Mesendoderm (in vitro differentiated cells): ENCODE measurements at regions not wholly inside any gene's neighbourhood (a gene's known extent, or its start where the extent isn't known, plus 50 kb on each side); places are given as distances from the start of the nearest gene placed in this dataset.

Experiments used
- DNase-seq: peaks from one replicate; pipeline ENCODE4 v3.0.0; 2013
- H2AK5ac ChIP-seq: 2 replicates; pipeline ENCODE4 v1.6.1; 2013; ENCODE audit warnings: low read length, inconsistent platforms
- H2BK120ac ChIP-seq: 2 replicates; pipeline ENCODE4 v1.6.1; 2013; ENCODE audit warnings: low read depth, mild to moderate bottlenecking, low read length, moderate library complexity, mixed read lengths
- H2BK15ac ChIP-seq: replicated peaks from 2 replicates; pipeline ENCODE4 v1.6.1; 2013; ENCODE audit warnings: low read depth, mild to moderate bottlenecking, moderate library complexity
- H2BK5ac ChIP-seq: 2 replicates; pipeline ENCODE4 v1.6.1; 2013; ENCODE audit warnings: low read length, inconsistent platforms
- H3K18ac ChIP-seq: 2 replicates; pipeline ENCODE4 v1.6.1; 2013; ENCODE audit warnings: mild to moderate bottlenecking, low read length, mixed read lengths
- H3K23ac ChIP-seq: one replicate; pipeline ENCODE4 v1.6.1; 2013; ENCODE audit warnings: low read length
- H3K27ac ChIP-seq: 2 replicates; pipeline ENCODE4 v1.5.1; 2013; ENCODE audit warnings: low read depth, mild to moderate bottlenecking, inconsistent platforms, low read length, moderate library complexity
- H3K27me3 ChIP-seq: 2 replicates; pipeline ENCODE4 v1.6.1; 2013; ENCODE audit warnings: low read length, control low read depth, mild to moderate bottlenecking, inconsistent platforms; ENCODE audit not compliant: insufficient read depth, poor library complexity
- H3K36me3 ChIP-seq: 2 replicates; pipeline ENCODE4 v1.6.1; 2013; ENCODE audit warnings: low read length, inconsistent platforms; ENCODE audit not compliant: control insufficient read depth, insufficient read depth
- H3K4ac ChIP-seq: one replicate; pipeline ENCODE4 v1.6.1; 2013; ENCODE audit warnings: low read depth, mild to moderate bottlenecking, low read length, moderate library complexity
- H3K4me1 ChIP-seq: 2 replicates; pipeline ENCODE4 v1.6.1; 2013; ENCODE audit warnings: low read depth, low read length, inconsistent platforms; ENCODE audit not compliant: control insufficient read depth
- H3K4me2 ChIP-seq: 2 replicates; pipeline ENCODE4 v1.6.1; 2013; ENCODE audit warnings: low read length
- H3K4me3 ChIP-seq: 2 replicates; pipeline ENCODE4 v1.5.1; 2013; ENCODE audit warnings: mild to moderate bottlenecking, low read length
- H3K56ac ChIP-seq: one replicate; pipeline ENCODE4 v1.6.1; 2013; ENCODE audit warnings: low read length
- H3K79me1 ChIP-seq: 2 replicates; pipeline ENCODE4 v1.6.1; 2013; ENCODE audit warnings: low read length, inconsistent platforms
- H3K79me2 ChIP-seq: 2 replicates; pipeline ENCODE4 v1.6.1; 2013; ENCODE audit warnings: mild to moderate bottlenecking, low read length; ENCODE audit not compliant: control insufficient read depth, insufficient read depth
- H3K9ac ChIP-seq: 2 replicates; pipeline ENCODE4 v1.6.1; 2013; ENCODE audit warnings: low read length, inconsistent platforms
- H4K5ac ChIP-seq: one replicate; pipeline ENCODE4 v1.6.1; 2013; ENCODE audit warnings: low read length
- H4K8ac ChIP-seq: one replicate; pipeline ENCODE4 v1.6.1; 2013; ENCODE audit warnings: low read depth, mild to moderate bottlenecking, control low read depth, low read length, moderate library complexity
- WGBS: extraction: QIAGEN DNeasy Blood & Tissue Kit; methylation state at CpG from one replicate; pipeline ENCODE4 v1.1.7; 2013; ENCODE audit warnings: low lambda C conversion rate, missing lambda C conversion rate; ENCODE audit not compliant: insufficient coverage; ENCODE audit errors: extremely low coverage; 5-methylcytosine and 5-hydroxymethylcytosine counted together

GRCh38 chr2:44836916-44837315, 104.6 kb upstream of the SIX3 start:
- H2BK5ac ChIP-seq: no peak overlapping the region
- no peaks in the 10 kb centered on the region for H3K4me1 ChIP-seq
- H3K4me3 ChIP-seq: no peak overlapping the region
- H3K36me3 ChIP-seq: no peaks in the 10 kb centered on the region
- no peaks in the 10 kb centered on the region for H3K27me3 ChIP-seq
- H4K8ac ChIP-seq: no peak overlapping the region
- no peaks in the 10 kb centered on the region for H3K79me2 ChIP-seq
- H4K5ac ChIP-seq: no peak overlapping the region
- no peaks in the 10 kb centered on the region for H3K79me1 ChIP-seq
- no peak overlapping the region for H2BK15ac ChIP-seq
- DNase-seq: no peak
- no peak overlapping the region for H2BK120ac ChIP-seq
- no peak overlapping the region for H2AK5ac ChIP-seq
- no peak overlapping the region for H3K4ac ChIP-seq
- H3K9ac ChIP-seq: no peak overlapping the region
- H3K56ac ChIP-seq: no peak overlapping the region
- no CpG with 5 or more reads among the region's 1 CpG for WGBS
- H3K4me2 ChIP-seq: no peak overlapping the region
- H3K27ac ChIP-seq: no peak overlapping the region
- H3K23ac ChIP-seq: no peak overlapping the region
- no peak overlapping the region for H3K18ac ChIP-seq

- H3K79me1 ChIP-seq: no peaks in the 10 kb centered on the region
- no peak overlapping the region for H4K8ac ChIP-seq
- no peaks in the 10 kb centered on the region for H3K79me2 ChIP-seq
- H3K23ac ChIP-seq: no peak overlapping the region
- no peak overlapping the region for H3K4me2 ChIP-seq
- H2AK5ac ChIP-seq: no peak overlapping the region
- H3K18ac ChIP-seq: no peak overlapping the region
- no peaks in the 10 kb centered on the region for H3K27me3 ChIP-seq
- H3K56ac ChIP-seq: no peak overlapping the region
- no peak overlapping the region for H3K4ac ChIP-seq
- H3K9ac ChIP-seq: no peak overlapping the region
- no peak for DNase-seq
- no peaks in the 10 kb centered on the region for H3K36me3 ChIP-seq
- H3K4me1 ChIP-seq: no peaks in the 10 kb centered on the region
- H2BK5ac ChIP-seq: no peak overlapping the region
- H2BK120ac ChIP-seq: no peak overlapping the region
- H2BK15ac ChIP-seq: no peak overlapping the region
- H3K27ac ChIP-seq: no peak overlapping the region
- H4K5ac ChIP-seq: no peak overlapping the region
- H3K4me3 ChIP-seq: no peak overlapping the region
- WGBS: no CpG with 5 or more reads among the region's 13 CpGs
These were observed 103.2 kb upstream of the SIX3 start for GRCh38 chr2:44838116-44838790.

GRCh38 chr2:44839370-44839769, 102.1 kb upstream of the SIX3 start:
- Histone ChIP-seq H3K4ac (no peak overlapping the region), H3K9ac (no peak overlapping the region), H2AK5ac (no peak overlapping the region), H2BK15ac (no peak overlapping the region), H4K8ac (no peak overlapping the region), H3K4me1 (no peaks in the 10 kb centered on the region), H3K56ac (no peak overlapping the region), H3K79me1 (no peaks in the 10 kb centered on the region), H3K36me3 (no peaks in the 10 kb centered on the region), H3K27ac (no peak overlapping the region), H3K27me3 (no peaks in the 10 kb centered on the region), H3K4me2 (no peak overlapping the region), H2BK120ac (no peak overlapping the region), H4K5ac (no peak overlapping the region), H3K18ac (no peak overlapping the region), H2BK5ac (no peak overlapping the region), H3K79me2 (no peaks in the 10 kb centered on the region), H3K4me3 (no peak overlapping the region), H3K23ac (no peak overlapping the region)
- DNase-seq: no peak
- WGBS: no CpG with 5 or more reads among the region's 5 CpGs

- no CpG with 5 or more reads among the region's 10 CpGs for WGBS
These were observed 101.6 kb upstream of the SIX3 start for GRCh38 chr2:44839771-44840502.

GRCh38 chr2:44840503-44840850, 101.0 kb upstream of the SIX3 start:
- H3K27me3 ChIP-seq: no peaks in the 10 kb centered on the region
- no CpG with 5 or more reads among the region's 1 CpG for WGBS
- H3K4me1 ChIP-seq: no peaks in the 10 kb centered on the region
- no peak overlapping the region for H3K4me2 ChIP-seq
- H4K8ac ChIP-seq: no peak overlapping the region
- no peak overlapping the region for H4K5ac ChIP-seq
- no peak overlapping the region for H3K4ac ChIP-seq
- H3K79me1 ChIP-seq: no peaks in the 10 kb centered on the region
- H3K79me2 ChIP-seq: no peaks in the 10 kb centered on the region
- no peak overlapping the region for H3K18ac ChIP-seq
- no peak overlapping the region for H2BK120ac ChIP-seq
- no peak overlapping the region for H3K56ac ChIP-seq
- no peaks in the 10 kb centered on the region for H3K36me3 ChIP-seq
- H2BK5ac ChIP-seq: no peak overlapping the region
- no peak overlapping the region for H2BK15ac ChIP-seq
- H2AK5ac ChIP-seq: no peak overlapping the region
- H3K9ac ChIP-seq: no peak overlapping the region
- H3K27ac ChIP-seq: no peak overlapping the region
- no peak overlapping the region for H3K4me3 ChIP-seq
- no peak for DNase-seq
- H3K23ac ChIP-seq: no peak overlapping the region

More at GRCh38 chr2:44839771-44840502, 101.6 kb upstream of the SIX3 start:
- Histone ChIP-seq H4K8ac (no peak overlapping the region), H3K4me3 (no peak overlapping the region), H3K79me1 (no peaks in the 10 kb centered on the region), H3K23ac (no peak overlapping the region), H2BK5ac (no peak overlapping the region), H3K27me3 (no peaks in the 10 kb centered on the region), H3K36me3 (no peaks in the 10 kb centered on the region), H2AK5ac (no peak overlapping the region), H3K27ac (no peak overlapping the region), H3K79me2 (no peaks in the 10 kb centered on the region), H3K9ac (no peak overlapping the region), H3K4me2 (no peak overlapping the region), H3K56ac (no peak overlapping the region), H3K4ac (no peak overlapping the region), H4K5ac (no peak overlapping the region), H2BK15ac (no peak overlapping the region), H3K4me1 (no peaks in the 10 kb centered on the region), H2BK120ac (no peak overlapping the region), H3K18ac (no peak overlapping the region)
- no peak for DNase-seq
